Calu3 (cell line): ENCODE measurements at regions not wholly inside any gene's neighbourhood (a gene's known extent, or its start where the extent isn't known, plus 50 kb on each side); places are given as distances from the start of the nearest gene placed in this dataset.

Experiments used
- BruUV-seq: library from RNA; stranded (reverse); fragments of 400-500 nt; replicated peaks from 2 replicates; lab custom pipeline; 2021; lab: Mats Ljungman, UMichigan
- CTCF ChIA-PET: fragments of 300-600 bp; sonication (Branson Sonifier 250); formaldehyde crosslinking; loops from one replicate; lab custom pipeline; 2022; ENCODE audit warnings: antibody characterized with exemption; lab: Charles Lee
- DNase-seq: peaks from one replicate; pipeline ENCODE4 v3.0.0; 2022
- H3K27ac Mint-ChIP-seq: one replicate; pipeline ENCODE4 v1.8.0; 2022; ENCODE audit warnings: mixed read lengths; ENCODE audit not compliant: unreplicated experiment
- H3K27me3 Mint-ChIP-seq: one replicate; pipeline ENCODE4 v1.8.0; 2022; ENCODE audit warnings: mixed read lengths; ENCODE audit not compliant: unreplicated experiment
- H3K36me3 Mint-ChIP-seq: one replicate; pipeline ENCODE4 v1.8.0; 2022; ENCODE audit warnings: mild to moderate bottlenecking, moderate library complexity, mixed read lengths; ENCODE audit not compliant: insufficient read depth, unreplicated experiment
- H3K4me1 Mint-ChIP-seq: one replicate; pipeline ENCODE4 v1.8.0; 2022; ENCODE audit warnings: mild to moderate bottlenecking, low read depth, mixed read lengths; ENCODE audit not compliant: unreplicated experiment
- H3K4me3 Mint-ChIP-seq: one replicate; pipeline ENCODE4 v1.8.0; 2022; ENCODE audit warnings: mild to moderate bottlenecking, low read depth, moderate library complexity, mixed read lengths; ENCODE audit not compliant: unreplicated experiment
- H3K9me3 Mint-ChIP-seq: one replicate; pipeline ENCODE4 v1.8.0; 2022; ENCODE audit warnings: low read depth, mixed read lengths; ENCODE audit not compliant: unreplicated experiment
- intact Hi-C: fragments of 100-400 bp; cut with micrococcal nuclease; formaldehyde crosslinking; loops from one replicate; pipeline ENCODE4 v1.10.0; 2022; ENCODE audit not compliant: unreplicated experiment
- TF ChIP-seq, protein P1 (sequence below): fragments of 200-600 bp; IDR thresholded peaks from one replicate; pipeline ENCODE4 v1.8.0; 2022; ENCODE audit warnings: antibody characterized with exemption; ENCODE audit not compliant: unreplicated experiment

DNA sequence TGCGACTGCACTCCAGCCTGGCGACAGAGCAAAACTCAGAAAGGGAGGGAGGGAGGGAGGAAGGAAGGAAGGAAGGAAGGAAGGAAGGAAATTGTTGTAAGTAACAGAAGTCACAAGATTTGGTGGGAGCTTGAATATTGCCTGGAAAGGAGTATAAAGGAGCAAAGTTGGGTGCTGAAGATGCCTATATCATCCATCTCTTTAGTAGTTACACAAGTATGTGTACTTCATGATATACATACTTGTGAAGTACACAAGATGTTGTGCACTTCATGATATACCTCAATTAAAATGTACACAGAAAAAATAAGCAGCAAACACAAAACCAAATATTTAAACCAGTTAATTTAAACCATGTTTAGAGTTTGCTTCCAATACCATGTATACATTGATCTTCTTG, 1223.8 kb downstream of the SORCS3 start:
- no TSS peak for BruUV-seq
- intact Hi-C loops = no loop called here
- H3K4me3 Mint-ChIP-seq = no peak overlapping the region
- H3K27me3 Mint-ChIP-seq = no peaks in the 10 kb centered on the region
- H3K27ac Mint-ChIP-seq = no peak overlapping the region
- TF ChIP-seq, protein P1, sequence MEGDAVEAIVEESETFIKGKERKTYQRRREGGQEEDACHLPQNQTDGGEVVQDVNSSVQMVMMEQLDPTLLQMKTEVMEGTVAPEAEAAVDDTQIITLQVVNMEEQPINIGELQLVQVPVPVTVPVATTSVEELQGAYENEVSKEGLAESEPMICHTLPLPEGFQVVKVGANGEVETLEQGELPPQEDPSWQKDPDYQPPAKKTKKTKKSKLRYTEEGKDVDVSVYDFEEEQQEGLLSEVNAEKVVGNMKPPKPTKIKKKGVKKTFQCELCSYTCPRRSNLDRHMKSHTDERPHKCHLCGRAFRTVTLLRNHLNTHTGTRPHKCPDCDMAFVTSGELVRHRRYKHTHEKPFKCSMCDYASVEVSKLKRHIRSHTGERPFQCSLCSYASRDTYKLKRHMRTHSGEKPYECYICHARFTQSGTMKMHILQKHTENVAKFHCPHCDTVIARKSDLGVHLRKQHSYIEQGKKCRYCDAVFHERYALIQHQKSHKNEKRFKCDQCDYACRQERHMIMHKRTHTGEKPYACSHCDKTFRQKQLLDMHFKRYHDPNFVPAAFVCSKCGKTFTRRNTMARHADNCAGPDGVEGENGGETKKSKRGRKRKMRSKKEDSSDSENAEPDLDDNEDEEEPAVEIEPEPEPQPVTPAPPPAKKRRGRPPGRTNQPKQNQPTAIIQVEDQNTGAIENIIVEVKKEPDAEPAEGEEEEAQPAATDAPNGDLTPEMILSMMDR = no peak
- no peak for DNase-seq
- no peaks in the 10 kb centered on the region for H3K4me1 Mint-ChIP-seq
- no peaks in the 10 kb centered on the region for H3K36me3 Mint-ChIP-seq
- peaks cover 2% of the 10 kb centered on the region for H3K9me3 Mint-ChIP-seq
- CTCF ChIA-PET = interaction anchor here (0.7 kb wide), 1 partner anchor 1083 kb away, joined by 3 read pairs; no protein-coding TSS in a partner anchor

DNA sequence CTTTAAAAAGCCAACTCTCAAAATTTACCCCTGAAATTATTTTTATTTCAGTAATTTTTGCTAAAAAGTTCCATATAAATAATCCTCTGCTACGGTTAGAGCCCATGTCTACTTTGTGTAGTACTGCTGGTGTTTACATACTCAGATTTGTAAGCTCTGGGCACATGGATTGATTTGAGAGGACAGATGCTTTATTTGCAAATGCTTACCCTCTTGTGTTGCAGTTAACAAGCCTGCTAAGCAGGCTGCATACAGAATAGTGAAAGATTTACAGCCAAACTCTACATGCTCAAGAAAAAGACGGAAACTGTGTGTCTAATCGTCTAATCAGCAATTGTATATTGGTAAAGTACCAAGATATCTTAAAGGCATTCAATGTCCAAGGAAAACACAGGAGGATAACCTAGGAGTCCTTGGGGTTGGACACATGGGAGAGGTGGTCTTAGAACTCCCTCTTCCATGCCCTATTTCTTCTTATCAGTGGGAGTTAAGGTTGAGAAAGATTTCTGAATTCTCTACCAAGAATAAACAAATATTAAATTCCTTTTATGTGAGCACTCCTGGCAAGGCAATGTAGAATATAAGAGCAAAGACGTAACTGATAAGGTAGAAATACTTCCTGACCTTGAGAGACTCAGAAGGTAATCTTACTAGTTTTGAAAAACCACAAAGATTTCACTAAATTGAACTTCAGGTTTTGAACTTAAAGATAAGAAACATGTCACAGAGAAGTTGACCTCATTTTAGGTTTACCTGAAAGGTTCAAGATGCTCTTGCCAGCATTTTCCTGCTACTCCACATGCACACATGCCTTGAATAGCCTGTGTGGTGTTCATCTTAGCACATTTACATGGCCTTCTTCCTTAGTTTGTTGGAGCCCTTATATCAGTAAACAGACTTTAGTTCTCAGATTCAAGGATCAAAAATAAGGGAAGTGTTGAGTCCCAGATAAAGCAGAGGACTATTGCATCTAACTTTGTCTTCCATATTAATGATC, 1216.5 kb downstream of the SORCS3 start:
- no peaks in the 10 kb centered on the region for H3K4me1 Mint-ChIP-seq
- no TSS peak for BruUV-seq
- DNase-seq = no peak
- TF ChIP-seq, protein P1 = no peak
- intact Hi-C loops = no loop called here
- H3K27me3 Mint-ChIP-seq = no peaks in the 10 kb centered on the region
- H3K36me3 Mint-ChIP-seq = no peaks in the 10 kb centered on the region
- H3K4me3 Mint-ChIP-seq = no peak overlapping the region
- CTCF ChIA-PET = no interaction called here
- H3K27ac Mint-ChIP-seq = no peak overlapping the region
- H3K9me3 Mint-ChIP-seq = peaks cover 10% of the 10 kb centered on the region

DNA sequence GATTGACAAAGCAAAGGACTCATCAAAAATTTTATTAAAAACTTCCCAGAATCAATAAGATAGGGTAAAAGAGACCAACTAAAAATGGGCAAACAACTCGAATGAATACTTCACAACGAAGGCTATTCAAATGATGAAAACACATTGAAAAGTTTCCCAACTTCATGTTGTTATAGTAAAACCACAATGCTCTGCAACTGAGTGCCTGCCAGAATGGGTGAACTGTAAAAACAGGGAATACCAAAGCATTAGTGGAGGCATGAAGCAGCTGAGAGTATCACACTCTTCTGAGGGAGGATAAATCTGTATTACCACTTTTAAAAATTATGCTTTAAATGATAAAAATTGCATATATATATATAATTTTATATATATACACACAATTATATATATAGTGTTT, 1214.7 kb downstream of the SORCS3 start:
- TF ChIP-seq, protein P1 = no peak
- no peak for DNase-seq
- peaks cover 8% of the 10 kb centered on the region for H3K9me3 Mint-ChIP-seq
- BruUV-seq = no TSS peak
- intact Hi-C loops = no loop called here
- H3K4me3 Mint-ChIP-seq = no peak overlapping the region
- CTCF ChIA-PET = no interaction called here
- H3K36me3 Mint-ChIP-seq = no peaks in the 10 kb centered on the region
- no peaks in the 10 kb centered on the region for H3K27me3 Mint-ChIP-seq
- H3K4me1 Mint-ChIP-seq = no peaks in the 10 kb centered on the region
- no peak overlapping the region for H3K27ac Mint-ChIP-seq

DNA sequence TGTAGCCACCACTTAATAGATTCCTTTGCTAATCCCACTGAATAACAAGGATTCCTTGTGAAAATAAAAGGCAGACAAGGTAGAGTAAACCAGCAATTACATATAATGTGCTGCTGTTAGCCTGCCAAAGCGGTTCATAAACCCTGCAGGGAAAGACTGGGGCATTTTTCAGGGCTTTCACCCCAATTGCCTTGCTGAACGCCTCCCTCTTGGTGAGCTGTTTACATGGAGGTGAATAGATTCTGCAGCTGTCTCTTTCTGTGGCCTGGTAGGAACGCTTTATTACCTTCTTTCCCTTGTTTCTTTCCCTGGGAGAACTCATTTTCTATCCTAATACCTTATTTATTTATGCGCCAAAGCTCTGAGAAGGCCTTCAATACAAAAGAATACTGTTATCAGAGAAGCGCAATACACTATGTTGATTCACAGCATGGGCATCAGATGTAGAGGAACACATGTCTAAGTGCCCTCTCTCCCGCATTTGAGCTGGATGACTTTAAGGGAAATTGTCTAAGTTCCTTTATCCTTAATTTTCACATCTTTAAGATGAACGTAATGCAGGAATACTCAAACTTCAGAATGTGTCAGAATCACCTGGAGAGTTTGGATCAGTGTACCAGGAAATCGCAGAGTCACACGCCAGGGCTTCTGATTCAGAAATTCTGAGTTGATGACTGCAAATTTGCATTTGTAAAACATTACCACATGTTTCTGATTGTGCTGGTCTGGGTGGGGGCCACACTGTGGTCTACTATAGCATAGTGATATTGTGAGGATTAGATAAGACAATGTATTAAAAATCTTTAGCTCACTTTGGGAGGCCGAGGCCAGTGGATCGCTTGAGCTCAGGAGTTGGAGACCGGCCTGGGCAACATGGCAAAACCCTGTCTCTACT, 1203.8 kb downstream of the SORCS3 start:
- Mint-ChIP-seq H3K36me3 (no peaks in the 10 kb centered on the region), H3K4me1 (no peaks in the 10 kb centered on the region), H3K4me3 (no peak overlapping the region), H3K9me3 (no peaks in the 10 kb centered on the region), H3K27ac (no peak overlapping the region), H3K27me3 (no peaks in the 10 kb centered on the region)
- TF ChIP-seq, protein P1 = no peak
- intact Hi-C loops = no loop called here
- DNase-seq = no peak
- CTCF ChIA-PET = no interaction called here
- no TSS peak for BruUV-seq
